G401.6 (cell line): ENCODE measurements at regions not wholly inside any gene's neighbourhood (a gene's known extent, or its start where the extent isn't known, plus 50 kb on each side); places are given as distances from the start of the nearest gene placed in this dataset.
"Not testable (repeated sequence)": the region's sequence is repeated elsewhere in the genome, so short reads cannot be mapped to it uniquely, and the experiment has no call there.

ENCODE experiments used
- FAIRE-seq: peaks from 2 replicates; lab custom pipeline; 2012; peaks lifted over from hg19 to GRCh38; lab: Jason Lieb, UNC

- no peak for FAIRE-seq
Observed at GRCh38 chr2:17460371-17461086, 57.7 kb downstream of the RAD51AP2 start.

- FAIRE-seq: no peak
Observed at GRCh38 chr2:17455343-17455742, 62.9 kb downstream of the RAD51AP2 start.

- FAIRE-seq: not testable (repeated sequence)
Observed at GRCh38 chr2:17446191-17446590, 72.0 kb downstream of the RAD51AP2 start.

GRCh38 chr2:17445744-17446143 is 72.5 kb downstream of the RAD51AP2 start:
- no peak for FAIRE-seq

GRCh38 chr2:17442334-17442733 is 75.9 kb downstream of the RAD51AP2 start:
- FAIRE-seq: no peak

GRCh38 chr2:17441790-17442189 is 76.5 kb downstream of the RAD51AP2 start:
- no peak for FAIRE-seq

GRCh38 chr2:17441055-17441771 is 77.0 kb downstream of the RAD51AP2 start:
- FAIRE-seq: no peak

GRCh38 chr2:17430326-17430725 is 87.9 kb downstream of the RAD51AP2 start:
- FAIRE-seq: no peak

GRCh38 chr2:17429130-17429529 is 89.1 kb downstream of the RAD51AP2 start:
- FAIRE-seq: no peak

- no peak for FAIRE-seq
Observed at GRCh38 chr2:17427401-17427800, 90.8 kb downstream of the RAD51AP2 start.

GRCh38 chr2:17426743-17427142 is 91.5 kb downstream of the RAD51AP2 start:
- FAIRE-seq: no peak

- no peak for FAIRE-seq
Observed at GRCh38 chr2:17422061-17422460, 96.2 kb downstream of the RAD51AP2 start.

GRCh38 chr2:17416884-17417391 is 101.3 kb downstream of the RAD51AP2 start:
- no peak for FAIRE-seq

GRCh38 chr2:17413036-17413435 is 105.2 kb downstream of the RAD51AP2 start:
- FAIRE-seq: no peak

GRCh38 chr2:17401096-17401495 is 117.1 kb downstream of the RAD51AP2 start:
- no peak for FAIRE-seq

GRCh38 chr2:17398770-17399169 is 119.5 kb downstream of the RAD51AP2 start:
- FAIRE-seq: no peak

GRCh38 chr2:17388798-17389197 is 129.4 kb downstream of the RAD51AP2 start:
- FAIRE-seq: no peak

- no peak for FAIRE-seq
Observed at GRCh38 chr2:17387591-17387990, 130.6 kb downstream of the RAD51AP2 start.

- FAIRE-seq: no peak
Observed at GRCh38 chr2:17386771-17387170, 131.5 kb downstream of the RAD51AP2 start.

GRCh38 chr2:17380003-17380402 is 138.2 kb downstream of the RAD51AP2 start:
- no peak for FAIRE-seq

GRCh38 chr2:17375262-17375661 is 143.0 kb downstream of the RAD51AP2 start:
- FAIRE-seq: no peak

GRCh38 chr2:17373741-17374140 is 144.5 kb downstream of the RAD51AP2 start:
- FAIRE-seq: no peak

GRCh38 chr2:17373041-17373440 is 145.2 kb downstream of the RAD51AP2 start:
- FAIRE-seq: no peak

GRCh38 chr2:17363846-17364245 is 154.4 kb downstream of the RAD51AP2 start:
- no peak for FAIRE-seq
